Cardiac fibroblast (primary cell): ENCODE measurements at regions not wholly inside any gene's neighbourhood (a gene's known extent, or its start where the extent isn't known, plus 50 kb on each side); places are given as distances from the start of the nearest gene placed in this dataset.
A peak's percentile ranks its signal among the peaks of the same experiment; 100 is the strongest.
"Not testable (repeated sequence)": the region's sequence is repeated elsewhere in the genome, so short reads cannot be mapped to it uniquely, and the experiment has no call there.

ENCODE experiments used
- DNase-seq, 2 donors: peaks; one replicate each; pipeline versions ENCODE4 v3.0.0 to v3.0.0-alpha.2; 2010; ENCODE audit warnings: low read depth in 2 of 2
- H3K4me3 ChIP-seq, 2 donors: replicated peaks in 1 of 2; 1 replicate in 1 of 2; 2 replicates in 1 of 2; pipeline ENCODE4 v1.5.1; 2011; ENCODE audit warnings: low read depth in 2 of 2, low read length in 2 of 2, mild to moderate bottlenecking in 2 of 2, moderate library complexity in 1 of 2
- TF ChIP-seq, protein P1 (sequence below): IDR thresholded peaks from one replicate; pipeline ENCODE4 v1.5.1; 2011; ENCODE audit warnings: low read depth, mild to moderate bottlenecking, low read length, inconsistent platforms

DNA sequence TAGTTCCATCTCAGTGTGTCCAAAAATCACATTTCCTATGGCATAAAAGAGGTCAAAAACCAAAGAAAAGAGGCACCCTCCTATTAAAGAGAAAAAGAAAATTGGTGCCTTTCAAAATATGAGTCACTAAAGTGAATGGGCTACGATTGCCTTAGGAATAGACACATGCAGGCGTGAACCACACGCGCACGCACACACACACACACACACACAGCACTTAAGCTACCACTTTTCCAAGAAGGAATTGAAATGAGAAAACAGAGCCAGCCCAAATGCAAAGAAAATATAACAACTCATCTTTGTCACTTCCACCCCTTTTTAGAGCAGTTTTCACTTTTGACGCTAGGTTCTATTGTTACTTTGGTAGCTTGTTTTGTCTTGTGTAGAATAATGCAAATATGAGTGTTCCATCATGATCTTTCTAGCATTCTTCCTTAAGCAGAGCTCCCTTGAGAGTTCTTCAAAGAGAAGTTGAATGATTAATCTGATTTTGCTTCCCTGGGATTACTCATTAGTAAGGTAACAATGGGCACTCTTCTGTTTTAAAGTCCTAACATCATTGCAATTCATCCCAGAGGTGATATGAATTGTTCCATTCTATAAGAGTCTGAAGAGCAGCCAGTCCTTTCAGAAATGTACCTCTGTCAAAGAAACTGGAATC is 239.2 kb upstream of the GNPDA2 start:
- no peak for DNase-seq
- H3K4me3 ChIP-seq, result no peak overlapping the region
- TF ChIP-seq, protein P1, sequence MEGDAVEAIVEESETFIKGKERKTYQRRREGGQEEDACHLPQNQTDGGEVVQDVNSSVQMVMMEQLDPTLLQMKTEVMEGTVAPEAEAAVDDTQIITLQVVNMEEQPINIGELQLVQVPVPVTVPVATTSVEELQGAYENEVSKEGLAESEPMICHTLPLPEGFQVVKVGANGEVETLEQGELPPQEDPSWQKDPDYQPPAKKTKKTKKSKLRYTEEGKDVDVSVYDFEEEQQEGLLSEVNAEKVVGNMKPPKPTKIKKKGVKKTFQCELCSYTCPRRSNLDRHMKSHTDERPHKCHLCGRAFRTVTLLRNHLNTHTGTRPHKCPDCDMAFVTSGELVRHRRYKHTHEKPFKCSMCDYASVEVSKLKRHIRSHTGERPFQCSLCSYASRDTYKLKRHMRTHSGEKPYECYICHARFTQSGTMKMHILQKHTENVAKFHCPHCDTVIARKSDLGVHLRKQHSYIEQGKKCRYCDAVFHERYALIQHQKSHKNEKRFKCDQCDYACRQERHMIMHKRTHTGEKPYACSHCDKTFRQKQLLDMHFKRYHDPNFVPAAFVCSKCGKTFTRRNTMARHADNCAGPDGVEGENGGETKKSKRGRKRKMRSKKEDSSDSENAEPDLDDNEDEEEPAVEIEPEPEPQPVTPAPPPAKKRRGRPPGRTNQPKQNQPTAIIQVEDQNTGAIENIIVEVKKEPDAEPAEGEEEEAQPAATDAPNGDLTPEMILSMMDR, result no peak

DNA sequence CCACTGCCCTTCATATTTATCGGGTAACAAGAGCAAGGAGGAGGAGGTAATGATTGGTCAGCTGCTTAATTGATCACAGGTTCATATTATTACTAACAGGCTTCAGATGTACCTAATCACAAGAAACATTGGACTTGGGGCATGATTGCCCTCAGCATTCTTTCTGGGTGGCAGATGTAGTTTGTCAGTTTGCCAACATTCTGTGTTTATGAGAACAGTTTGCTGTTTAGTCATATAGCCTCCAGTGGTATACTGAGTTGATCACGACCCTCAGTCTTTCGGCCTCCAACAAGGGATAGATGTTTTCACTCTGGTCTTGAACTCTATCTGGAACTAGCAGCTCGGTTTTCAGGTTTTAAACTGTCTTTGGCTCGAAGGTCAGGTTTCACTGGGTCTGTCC is 237.7 kb upstream of the GNPDA2 start:
- H3K4me3 ChIP-seq, DNase-seq: not testable (repeated sequence)

- DNase-seq, result no peak
- TF ChIP-seq, protein P1, result no peak
- H3K4me3 ChIP-seq, result no peak overlapping the region
Observed at GRCh38 chr4:44961001-44961755, 234.8 kb upstream of the GNPDA2 start.

- H3K4me3 ChIP-seq, result no peak overlapping the region
- TF ChIP-seq, protein P1, result no peak
- no peak for DNase-seq
Observed at GRCh38 chr4:44931720-44932119, 205.4 kb upstream of the GNPDA2 start.

DNA sequence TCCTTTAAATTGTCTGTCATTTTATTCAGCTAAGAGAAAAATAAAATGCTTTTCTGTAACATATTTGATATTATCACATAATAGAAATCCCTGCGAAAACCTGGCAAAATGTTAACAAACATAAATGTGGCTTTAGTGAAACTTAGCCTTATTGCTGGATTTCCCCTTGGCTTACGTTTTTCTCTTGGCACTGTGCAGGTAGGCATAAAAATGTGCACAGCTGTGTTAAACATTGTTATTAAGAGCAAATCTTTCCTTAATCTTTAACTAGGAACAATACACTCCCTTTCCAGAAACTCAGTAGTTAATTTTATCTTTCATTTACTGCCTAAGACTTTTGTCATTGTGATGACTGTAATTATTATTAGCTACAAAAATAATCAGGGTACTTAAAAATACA is 202.4 kb upstream of the GNPDA2 start:
- DNase-seq, result no peak
- H3K4me3 ChIP-seq, result no peak overlapping the region
- TF ChIP-seq, protein P1, result no peak

DNA sequence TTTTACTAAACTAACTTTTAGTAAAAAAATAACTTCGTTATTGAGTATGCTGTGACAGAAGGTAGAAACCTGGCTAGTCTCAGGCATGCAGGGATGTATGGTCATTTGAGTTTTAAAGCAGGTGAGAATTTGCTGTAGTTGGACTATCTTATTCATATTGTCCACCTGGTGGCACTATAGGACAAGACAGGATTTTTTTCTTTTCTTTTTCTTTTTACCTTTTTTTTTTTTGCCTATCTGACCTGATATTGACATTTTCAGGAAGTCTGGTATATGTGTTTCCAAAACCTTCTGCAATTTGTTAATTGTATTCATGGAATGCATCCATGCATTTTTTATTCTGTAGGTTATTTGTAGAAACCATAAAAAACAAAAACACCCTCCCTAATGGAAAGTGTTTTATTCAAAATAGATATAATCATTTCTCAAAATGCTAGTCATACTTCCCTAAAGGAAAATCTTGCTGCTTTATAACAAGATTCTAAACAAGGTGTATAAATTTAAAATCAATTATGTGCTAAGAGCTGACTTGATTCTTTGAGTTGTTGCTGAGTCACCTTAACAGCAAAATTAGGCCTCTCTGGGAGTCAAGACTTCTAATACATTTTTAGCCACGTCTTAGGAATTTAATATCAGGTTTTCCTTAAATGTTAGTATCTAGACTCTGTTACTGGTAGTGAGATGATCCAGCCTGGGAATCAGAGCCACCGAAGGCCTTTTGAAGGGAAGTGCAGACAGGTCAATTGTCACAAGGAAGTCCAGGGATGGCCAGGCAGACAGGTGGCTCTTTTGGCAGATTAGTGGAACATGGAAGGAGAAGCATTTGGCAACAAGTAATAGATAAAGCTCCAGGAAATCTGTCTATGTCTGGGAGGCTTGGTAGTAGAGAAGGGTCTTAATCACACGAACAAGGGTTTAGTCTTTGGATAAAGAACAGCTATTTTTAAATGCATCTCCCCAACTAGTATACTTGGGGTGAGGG is 201.3 kb upstream of the GNPDA2 start:
- peak; percentile 34 to 47 for DNase-seq
- H3K4me3 ChIP-seq, result no peak overlapping the region
- TF ChIP-seq, protein P1, result peak; percentile 37
